Sigmoid colon (tissue), 4 donors: ENCODE measurements at regions not wholly inside any gene's neighbourhood (a gene's known extent, or its start where the extent isn't known, plus 50 kb on each side); places are given as distances from the start of the nearest gene placed in this dataset.

Experiments used
- CTCF ChIP-seq, 4 experiments: fragments of 450-650 bp in 3 of 4; fragments of 200-600 bp in 1 of 4; IDR thresholded peaks; one replicate each; pipeline ENCODE4 v1.5.1; 2016 to 2019; ENCODE audit warnings: antibody characterized with exemption in 4 of 4, mild to moderate bottlenecking in 3 of 4, moderate library complexity in 2 of 4
- POLR2AphosphoS5 ChIP-seq, 4 donors: sonication (generic); formaldehyde crosslinking; IDR thresholded peaks; one replicate each; pipeline ENCODE4 v1.6.1; 2017; ENCODE audit warnings: antibody characterized with exemption in 4 of 4

- TF ChIP-seq POLR2AphosphoS5 (IDR thresholded peaks at IDR 0.05) (no peak), CTCF (IDR thresholded peaks at IDR 0.05) (no peak)
Observed at GRCh38 chr9:96040591-96041461, 165.3 kb downstream of the ERCC6L2 start.
